Right lobe of liver (tissue), 4 donors: ENCODE measurements at regions not wholly inside any gene's neighbourhood (a gene's known extent, or its start where the extent isn't known, plus 50 kb on each side); places are given as distances from the start of the nearest gene placed in this dataset.

Experiments
- POLR2A ChIP-seq: fragments of 450-650 bp; IDR thresholded peaks from one replicate; pipeline ENCODE4 v1.6.1; 2017; ENCODE audit warnings: antibody characterized with exemption, mild to moderate bottlenecking
- TF ChIP-seq, protein P1 (sequence below), 4 donors: fragments of 200-600 bp in 3 of 4; fragments of 450-650 bp in 1 of 4; IDR thresholded peaks; one replicate each; pipeline versions ENCODE4 v1.5.1 to v1.8.0; 2016 to 2022; ENCODE audit warnings: antibody characterized with exemption in 4 of 4, mild to moderate bottlenecking in 2 of 4
- donor health status: DM: no; HTN: no; CAD: no.
- donor health status: DM: no; HTN: no; CAD: no.
- donor health status: DM: no; HTN: yes; CAD: no.

- TF ChIP-seq, protein P1, sequence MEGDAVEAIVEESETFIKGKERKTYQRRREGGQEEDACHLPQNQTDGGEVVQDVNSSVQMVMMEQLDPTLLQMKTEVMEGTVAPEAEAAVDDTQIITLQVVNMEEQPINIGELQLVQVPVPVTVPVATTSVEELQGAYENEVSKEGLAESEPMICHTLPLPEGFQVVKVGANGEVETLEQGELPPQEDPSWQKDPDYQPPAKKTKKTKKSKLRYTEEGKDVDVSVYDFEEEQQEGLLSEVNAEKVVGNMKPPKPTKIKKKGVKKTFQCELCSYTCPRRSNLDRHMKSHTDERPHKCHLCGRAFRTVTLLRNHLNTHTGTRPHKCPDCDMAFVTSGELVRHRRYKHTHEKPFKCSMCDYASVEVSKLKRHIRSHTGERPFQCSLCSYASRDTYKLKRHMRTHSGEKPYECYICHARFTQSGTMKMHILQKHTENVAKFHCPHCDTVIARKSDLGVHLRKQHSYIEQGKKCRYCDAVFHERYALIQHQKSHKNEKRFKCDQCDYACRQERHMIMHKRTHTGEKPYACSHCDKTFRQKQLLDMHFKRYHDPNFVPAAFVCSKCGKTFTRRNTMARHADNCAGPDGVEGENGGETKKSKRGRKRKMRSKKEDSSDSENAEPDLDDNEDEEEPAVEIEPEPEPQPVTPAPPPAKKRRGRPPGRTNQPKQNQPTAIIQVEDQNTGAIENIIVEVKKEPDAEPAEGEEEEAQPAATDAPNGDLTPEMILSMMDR (IDR thresholded peaks at IDR 0.05) = no peak
- no peak for TF ChIP-seq POLR2A
These were observed 858.2 kb downstream of the VRK1 start for GRCh38 chr14:97655169-97655948.
